ENCODE measurements at regions not wholly inside any gene's neighbourhood (a gene's known extent, or its start where the extent isn't known, plus 50 kb on each side); places are given as distances from the start of the nearest gene placed in this dataset.

GRCh38 chr10:121339114-121339513 lies 259.1 kb downstream of the FGFR2 start:
- H3K36me3 ChIP-seq (ENCODE audit: control insufficient read depth, insufficient read depth, low read length): no peaks in the 10 kb centered on the region
- DNase-seq (ENCODE audit: low read depth in 4 of 6, low spot score in 6 of 6): no peak
- H3K9me3 ChIP-seq (ENCODE audit: control insufficient read depth, insufficient read depth, low read length): no peaks in the 10 kb centered on the region
- H3K4me3 ChIP-seq (ENCODE audit: low read depth, low read length): no peak overlapping the region
- no peaks in the 10 kb centered on the region for H3K27me3 ChIP-seq (ENCODE audit: control insufficient read depth, insufficient read depth, low read length)
- peaks cover 6% of the 10 kb centered on the region for H3K4me1 ChIP-seq (ENCODE audit: control insufficient read depth, insufficient read depth, low read length)
- no peak overlapping the region for H3K27ac ChIP-seq (ENCODE audit: low read depth, low read length)
- WGBS (ENCODE audit: insufficient coverage): 76% methylated on average over 4 of the region's 5 CpGs

- H3K27ac ChIP-seq (ENCODE audit: low read depth, low read length): no peak overlapping the region
- DNase-seq (ENCODE audit: low read depth in 4 of 6, low spot score in 6 of 6): no peak
Observed at GRCh38 chr10:121340271-121340831, 257.9 kb downstream of the FGFR2 start.

GRCh38 chr10:121351540-121351939 lies 246.7 kb downstream of the FGFR2 start:
- H3K27ac ChIP-seq (ENCODE audit: low read depth, low read length): no peak overlapping the region
- H3K27me3 ChIP-seq (ENCODE audit: control insufficient read depth, insufficient read depth, low read length): no peaks in the 10 kb centered on the region
- no peaks in the 10 kb centered on the region for H3K36me3 ChIP-seq (ENCODE audit: control insufficient read depth, insufficient read depth, low read length)
- 40% methylated on average over 1 of the region's 5 CpGs for WGBS (ENCODE audit: insufficient coverage)
- no peaks in the 10 kb centered on the region for H3K4me1 ChIP-seq (ENCODE audit: control insufficient read depth, insufficient read depth, low read length)
- DNase-seq (ENCODE audit: low read depth in 4 of 6, low spot score in 6 of 6): no peak
- H3K4me3 ChIP-seq (ENCODE audit: low read depth, low read length): no peak overlapping the region
- no peaks in the 10 kb centered on the region for H3K9me3 ChIP-seq (ENCODE audit: control insufficient read depth, insufficient read depth, low read length)

More at GRCh38 chr10:121340271-121340831, 257.9 kb downstream of the FGFR2 start:
- H3K27me3 ChIP-seq (ENCODE audit: control insufficient read depth, insufficient read depth, low read length): no peaks in the 10 kb centered on the region
- H3K9me3 ChIP-seq (ENCODE audit: control insufficient read depth, insufficient read depth, low read length): no peaks in the 10 kb centered on the region
- H3K4me3 ChIP-seq (ENCODE audit: low read depth, low read length): no peak overlapping the region
- H3K4me1 ChIP-seq (ENCODE audit: control insufficient read depth, insufficient read depth, low read length): peaks cover 6% of the 10 kb centered on the region
- no peaks in the 10 kb centered on the region for H3K36me3 ChIP-seq (ENCODE audit: control insufficient read depth, insufficient read depth, low read length)
- WGBS (ENCODE audit: insufficient coverage): 25% methylated on average over 1 of the region's 7 CpGs

- Histone ChIP-seq H3K27me3 (ENCODE audit: control insufficient read depth, insufficient read depth, low read length) (no peaks in the 10 kb centered on the region), H3K9me3 (ENCODE audit: control insufficient read depth, insufficient read depth, low read length) (no peaks in the 10 kb centered on the region), H3K4me3 (ENCODE audit: low read depth, low read length) (no peak overlapping the region), H3K36me3 (ENCODE audit: control insufficient read depth, insufficient read depth, low read length) (no peaks in the 10 kb centered on the region), H3K27ac (ENCODE audit: low read depth, low read length) (no peak overlapping the region), H3K4me1 (ENCODE audit: control insufficient read depth, insufficient read depth, low read length) (no peaks in the 10 kb centered on the region)
- DNase-seq (ENCODE audit: low read depth in 4 of 6, low spot score in 6 of 6): no peak
- WGBS (ENCODE audit: insufficient coverage): 64% methylated on average over 2 of the region's 7 CpGs
Observed at GRCh38 chr10:121352231-121352855, 245.9 kb downstream of the FGFR2 start.

DNA sequence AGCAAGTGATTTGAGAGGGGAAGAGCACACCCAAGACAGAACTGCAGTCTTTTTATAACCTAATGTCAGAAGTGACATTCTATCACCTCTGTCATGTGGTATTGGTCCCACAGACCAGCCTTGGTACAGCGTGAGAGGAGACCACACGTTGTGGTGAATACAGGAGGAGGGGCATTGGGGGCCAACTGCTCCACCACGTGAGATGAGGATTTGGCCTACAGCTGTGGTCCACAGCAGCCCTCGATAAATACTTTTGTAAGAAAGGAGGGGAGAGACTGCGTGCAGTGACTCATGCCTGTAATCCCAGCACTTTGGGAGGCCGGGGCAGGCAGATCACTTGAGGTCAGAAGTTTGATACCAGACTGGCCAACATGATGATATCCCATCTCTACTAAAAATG lies 243.1 kb downstream of the FGFR2 start:
- H3K27ac ChIP-seq (ENCODE audit: low read depth, low read length): no peak overlapping the region
- H3K36me3 ChIP-seq (ENCODE audit: control insufficient read depth, insufficient read depth, low read length): no peaks in the 10 kb centered on the region
- no peaks in the 10 kb centered on the region for H3K27me3 ChIP-seq (ENCODE audit: control insufficient read depth, insufficient read depth, low read length)
- H3K4me3 ChIP-seq (ENCODE audit: low read depth, low read length): no peak overlapping the region
- WGBS (ENCODE audit: insufficient coverage): 93% methylated on average over 6 of the region's 6 CpGs
- no peaks in the 10 kb centered on the region for H3K9me3 ChIP-seq (ENCODE audit: control insufficient read depth, insufficient read depth, low read length)
- no peaks in the 10 kb centered on the region for H3K4me1 ChIP-seq (ENCODE audit: control insufficient read depth, insufficient read depth, low read length)
- no peak for DNase-seq (ENCODE audit: low read depth in 4 of 6, low spot score in 6 of 6)

- WGBS (ENCODE audit: insufficient coverage): no CpG with 5 or more reads among the region's 2 CpGs
- Histone ChIP-seq H3K9me3 (ENCODE audit: control insufficient read depth, insufficient read depth, low read length) (no peaks in the 10 kb centered on the region), H3K4me3 (ENCODE audit: low read depth, low read length) (no peak overlapping the region), H3K4me1 (ENCODE audit: control insufficient read depth, insufficient read depth, low read length) (no peaks in the 10 kb centered on the region), H3K27me3 (ENCODE audit: control insufficient read depth, insufficient read depth, low read length) (no peaks in the 10 kb centered on the region), H3K36me3 (ENCODE audit: control insufficient read depth, insufficient read depth, low read length) (no peaks in the 10 kb centered on the region), H3K27ac (ENCODE audit: low read depth, low read length) (no peak overlapping the region)
- DNase-seq (ENCODE audit: low read depth in 4 of 6, low spot score in 6 of 6): no peak
Observed at GRCh38 chr10:121356183-121356582, 242.1 kb downstream of the FGFR2 start.

GRCh38 chr10:121357401-121357800 lies 240.8 kb downstream of the FGFR2 start:
- no peak for DNase-seq (ENCODE audit: low read depth in 4 of 6, low spot score in 6 of 6)
- Histone ChIP-seq H3K4me3 (ENCODE audit: low read depth, low read length) (no peak overlapping the region), H3K27me3 (ENCODE audit: control insufficient read depth, insufficient read depth, low read length) (no peaks in the 10 kb centered on the region), H3K9me3 (ENCODE audit: control insufficient read depth, insufficient read depth, low read length) (no peaks in the 10 kb centered on the region), H3K27ac (ENCODE audit: low read depth, low read length) (no peak overlapping the region), H3K4me1 (ENCODE audit: control insufficient read depth, insufficient read depth, low read length) (no peaks in the 10 kb centered on the region), H3K36me3 (ENCODE audit: control insufficient read depth, insufficient read depth, low read length) (no peaks in the 10 kb centered on the region)
- 69% methylated on average over 6 of the region's 6 CpGs for WGBS (ENCODE audit: insufficient coverage)

- Histone ChIP-seq H3K27me3 (ENCODE audit: control insufficient read depth, insufficient read depth, low read length) (no peaks in the 10 kb centered on the region), H3K27ac (ENCODE audit: low read depth, low read length) (no peak overlapping the region), H3K4me3 (ENCODE audit: low read depth, low read length) (no peak overlapping the region), H3K4me1 (ENCODE audit: control insufficient read depth, insufficient read depth, low read length) (no peaks in the 10 kb centered on the region), H3K9me3 (ENCODE audit: control insufficient read depth, insufficient read depth, low read length) (no peaks in the 10 kb centered on the region), H3K36me3 (ENCODE audit: control insufficient read depth, insufficient read depth, low read length) (no peaks in the 10 kb centered on the region)
- no peak for DNase-seq (ENCODE audit: low read depth in 4 of 6, low spot score in 6 of 6)
- whole genome bisulfite sequencing (ENCODE audit: insufficient coverage): 80% methylated on average over 1 of the region's 5 CpGs
Observed at GRCh38 chr10:121362026-121362425, 236.2 kb downstream of the FGFR2 start.

DNA sequence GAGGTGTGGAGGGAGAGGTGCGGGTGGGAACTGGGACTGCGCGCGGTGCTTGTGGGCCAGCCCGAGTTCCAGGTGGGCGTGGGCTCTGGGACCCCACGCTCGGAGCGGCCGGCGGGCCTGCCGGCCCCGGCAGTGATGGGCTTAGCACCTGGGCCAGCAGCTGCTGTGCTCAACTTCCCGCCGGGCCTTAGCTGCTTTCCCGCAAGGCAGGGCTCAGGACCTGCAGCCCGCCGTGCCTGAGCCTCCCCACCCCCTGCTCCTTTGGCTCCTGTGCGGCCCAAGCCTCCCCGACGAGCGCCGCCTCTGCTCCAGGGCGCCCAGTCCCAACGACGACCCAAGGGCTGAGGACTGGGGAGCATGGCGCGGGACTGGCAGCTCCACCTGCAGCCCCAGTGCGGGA lies 232.7 kb downstream of the FGFR2 start:
- no peaks in the 10 kb centered on the region for H3K4me1 ChIP-seq (ENCODE audit: control insufficient read depth, insufficient read depth, low read length)
- H3K9me3 ChIP-seq (ENCODE audit: control insufficient read depth, insufficient read depth, low read length): no peaks in the 10 kb centered on the region
- H3K27me3 ChIP-seq (ENCODE audit: control insufficient read depth, insufficient read depth, low read length): no peaks in the 10 kb centered on the region
- WGBS (ENCODE audit: insufficient coverage): 95% methylated on average over 28 of the region's 29 CpGs
- DNase-seq (ENCODE audit: low read depth in 4 of 6, low spot score in 6 of 6): no peak
- H3K36me3 ChIP-seq (ENCODE audit: control insufficient read depth, insufficient read depth, low read length): no peaks in the 10 kb centered on the region
- H3K4me3 ChIP-seq (ENCODE audit: low read depth, low read length): no peak overlapping the region
- no peak overlapping the region for H3K27ac ChIP-seq (ENCODE audit: low read depth, low read length)

- Histone ChIP-seq H3K27ac (ENCODE audit: low read depth, low read length) (no peak overlapping the region), H3K9me3 (ENCODE audit: control insufficient read depth, insufficient read depth, low read length) (no peaks in the 10 kb centered on the region), H3K36me3 (ENCODE audit: control insufficient read depth, insufficient read depth, low read length) (no peaks in the 10 kb centered on the region), H3K4me3 (ENCODE audit: low read depth, low read length) (no peak overlapping the region), H3K4me1 (ENCODE audit: control insufficient read depth, insufficient read depth, low read length) (no peaks in the 10 kb centered on the region), H3K27me3 (ENCODE audit: control insufficient read depth, insufficient read depth, low read length) (no peaks in the 10 kb centered on the region)
- peak in 3 of 6 donors; percentile 6 to 49 (median 39) for DNase-seq (ENCODE audit: low read depth in 4 of 6, low spot score in 6 of 6)
- 52% methylated on average over 9 of the region's 9 CpGs for WGBS (ENCODE audit: insufficient coverage)
Observed at GRCh38 chr10:121368347-121369025, 229.8 kb downstream of the FGFR2 start.
